ENCODE measurements at regions not wholly inside any gene's neighbourhood (a gene's known extent, or its start where the extent isn't known, plus 50 kb on each side); places are given as distances from the start of the nearest gene placed in this dataset.

DNA sequence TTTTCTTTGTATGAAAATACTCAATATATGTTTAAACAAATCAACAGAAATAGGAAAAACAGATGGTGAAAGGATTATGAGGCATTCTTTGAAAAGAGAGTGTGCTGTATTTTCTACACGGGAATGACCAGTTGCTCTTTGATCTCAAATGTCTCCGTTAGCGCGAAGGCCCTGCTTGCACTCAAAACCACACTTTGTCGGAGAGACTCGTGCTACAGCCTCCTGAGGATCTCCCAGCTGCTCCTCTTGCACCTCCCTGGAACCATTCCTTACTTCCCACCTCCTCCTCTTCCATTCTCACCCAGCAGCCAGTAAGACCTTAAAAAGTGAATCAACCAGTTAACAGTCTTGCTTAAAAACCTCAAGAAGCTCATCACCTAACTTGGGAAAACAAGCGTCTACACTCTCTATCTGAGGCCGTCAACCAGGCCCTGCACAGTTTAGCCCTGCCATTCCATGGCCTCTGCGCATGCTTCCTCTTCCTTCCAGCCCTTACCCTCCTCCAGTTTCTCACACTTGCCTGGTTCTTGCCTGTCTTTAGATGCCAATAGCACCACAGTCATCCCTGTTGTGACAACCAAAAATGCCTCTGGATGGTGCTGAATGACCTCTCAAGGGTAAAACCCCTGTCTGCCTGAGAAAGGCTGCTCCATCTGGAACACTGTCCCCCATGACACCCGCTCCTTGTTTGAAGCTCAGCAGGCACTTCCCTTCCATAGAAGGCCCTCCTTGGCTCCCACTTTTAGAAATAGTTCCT lies 594.7 kb upstream of the WWC1 start:
- TF ChIP-seq CTCF (IDR thresholded peaks at IDR 0.05; ENCODE audit: extremely low read depth in 1 of 2, insufficient read depth in 1 of 2, low read depth in 1 of 2, low read length in 2 of 2) (no peak), POLR2A (IDR thresholded peaks at IDR 0.05; ENCODE audit: low read depth, low read length) (no peak), EZH2 (IDR thresholded peaks at IDR 0.05; ENCODE audit: borderline replicate concordance, low read depth, low read length, severe bottlenecking) (no peak), JUN (IDR thresholded peaks at IDR 0.05; ENCODE audit: borderline replicate concordance, insufficient read depth, insufficient read length, low read depth) (no peak), MAX (IDR thresholded peaks at IDR 0.05; ENCODE audit: insufficient read depth, insufficient read length) (no peak)

Measured in endothelial cell of umbilical vein (primary cell).